Amniotic stem cell (primary cell): ENCODE measurements at regions not wholly inside any gene's neighbourhood (a gene's known extent, or its start where the extent isn't known, plus 50 kb on each side); places are given as distances from the start of the nearest gene placed in this dataset.
"Not testable (repeated sequence)": the region's sequence is repeated elsewhere in the genome, so short reads cannot be mapped to it uniquely, and the experiment has no call there.

Experiments used
- DNase-seq: peaks from one replicate; lab custom pipeline; 2025; lab: John Stamatoyannopoulos, UW

GRCh38 chr18:47407736-47408135 is 156.3 kb upstream of the SKOR2 start:
- DNase-seq: no peak

- no peak for DNase-seq
These were observed 153.4 kb upstream of the SKOR2 start for GRCh38 chr18:47404845-47405244.

- DNase-seq: no peak
These were observed 152.5 kb upstream of the SKOR2 start for GRCh38 chr18:47403949-47404348.

DNA sequence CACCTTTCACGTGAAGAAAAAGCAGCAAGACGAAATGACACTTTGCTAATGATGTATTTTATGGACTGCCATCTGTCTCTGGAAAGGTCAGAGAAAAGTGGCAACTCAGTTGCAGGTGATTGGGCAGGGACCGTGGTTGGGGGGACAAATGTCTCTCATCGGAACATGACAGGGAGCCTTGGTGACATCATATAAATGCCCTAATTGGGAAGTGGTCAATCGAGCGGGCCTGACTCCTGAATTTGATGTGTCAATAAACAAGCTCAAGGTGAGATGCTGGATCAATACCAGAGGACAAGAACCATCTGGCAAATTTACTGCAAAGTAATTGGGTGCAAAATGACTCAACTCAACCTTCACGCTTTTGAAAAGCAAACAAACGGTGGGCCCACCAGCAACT is 151.9 kb upstream of the SKOR2 start:
- no peak for DNase-seq

- DNase-seq: no peak
These were observed 148.0 kb upstream of the SKOR2 start for GRCh38 chr18:47399475-47399874.

DNA sequence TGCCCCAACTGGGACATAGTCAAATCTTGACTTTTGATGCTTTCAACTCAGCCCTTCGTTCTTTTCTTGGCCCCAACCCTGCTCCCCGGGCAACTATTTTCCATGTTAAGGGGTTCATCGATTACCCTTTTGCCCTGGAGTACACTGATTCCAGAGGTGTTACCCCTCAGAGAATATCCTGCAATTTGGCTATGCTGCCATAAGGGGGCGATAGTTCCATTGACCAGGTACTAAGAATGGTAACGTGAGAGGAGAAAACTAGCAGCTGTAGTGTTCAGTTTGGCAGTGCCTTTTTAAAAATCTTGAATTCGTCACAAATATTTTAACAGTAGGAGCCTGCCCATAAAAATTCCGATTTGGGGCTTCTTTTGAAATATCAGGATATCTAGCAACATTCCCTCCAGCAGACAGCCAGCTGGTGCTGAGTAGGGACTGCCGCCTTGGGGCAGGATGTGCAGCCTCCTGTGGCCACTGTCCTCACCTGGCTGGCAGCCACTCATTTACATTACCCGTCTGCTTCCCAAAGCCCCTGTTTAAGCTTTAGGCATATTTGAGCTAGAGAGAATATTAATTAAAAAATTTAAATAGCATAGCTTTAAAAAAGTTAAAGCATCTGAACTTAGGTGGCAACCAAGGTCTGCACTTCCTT is 146.3 kb upstream of the SKOR2 start:
- no peak for DNase-seq

DNA sequence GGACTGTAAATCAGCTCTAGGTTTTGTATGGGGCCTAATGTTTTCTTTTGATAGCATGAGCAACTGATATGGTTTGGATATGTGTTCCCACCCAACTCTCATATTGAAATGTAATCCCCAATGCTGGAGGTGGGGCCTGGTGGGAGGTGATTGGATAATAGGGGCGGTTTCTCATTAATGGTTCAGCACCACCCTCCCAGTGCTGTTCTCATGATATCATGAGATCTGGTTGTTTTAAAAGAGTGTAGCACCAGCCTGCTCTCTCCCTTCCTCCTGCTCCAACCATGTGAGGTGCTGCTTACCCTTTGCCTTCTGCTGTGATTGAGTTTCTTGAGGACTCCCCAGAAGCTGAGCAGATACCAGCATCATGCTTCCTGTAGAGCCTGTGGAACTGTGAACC is 140.2 kb upstream of the SKOR2 start:
- DNase-seq: no peak

- no peak for DNase-seq
These were observed 139.1 kb upstream of the SKOR2 start for GRCh38 chr18:47390410-47391024.

- DNase-seq: no peak
These were observed 137.8 kb upstream of the SKOR2 start for GRCh38 chr18:47389210-47389609.

DNA sequence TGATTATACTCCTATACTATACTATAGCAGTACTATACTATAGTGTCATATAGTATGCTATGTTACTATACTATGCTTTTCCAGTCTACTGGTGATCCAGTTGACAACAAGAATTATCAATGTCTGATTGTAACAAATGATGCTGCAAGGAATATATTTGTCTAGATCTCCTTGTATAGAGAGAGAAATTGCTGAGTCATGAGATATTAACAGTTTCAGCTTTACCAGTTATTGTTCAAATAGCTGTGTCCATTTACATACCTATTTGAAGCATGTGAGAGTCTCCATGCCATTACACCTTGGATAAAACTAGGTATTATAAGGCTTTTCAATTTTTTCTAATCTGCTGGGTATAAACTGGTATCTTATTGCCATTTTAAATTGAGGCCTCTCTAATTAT is 136.4 kb upstream of the SKOR2 start:
- DNase-seq: no peak

GRCh38 chr18:47383729-47384128 is 132.3 kb upstream of the SKOR2 start:
- DNase-seq: no peak

- DNase-seq: no peak
These were observed 130.6 kb upstream of the SKOR2 start for GRCh38 chr18:47381975-47382570.

- DNase-seq: no peak
These were observed 128.7 kb upstream of the SKOR2 start for GRCh38 chr18:47380153-47380552.

DNA sequence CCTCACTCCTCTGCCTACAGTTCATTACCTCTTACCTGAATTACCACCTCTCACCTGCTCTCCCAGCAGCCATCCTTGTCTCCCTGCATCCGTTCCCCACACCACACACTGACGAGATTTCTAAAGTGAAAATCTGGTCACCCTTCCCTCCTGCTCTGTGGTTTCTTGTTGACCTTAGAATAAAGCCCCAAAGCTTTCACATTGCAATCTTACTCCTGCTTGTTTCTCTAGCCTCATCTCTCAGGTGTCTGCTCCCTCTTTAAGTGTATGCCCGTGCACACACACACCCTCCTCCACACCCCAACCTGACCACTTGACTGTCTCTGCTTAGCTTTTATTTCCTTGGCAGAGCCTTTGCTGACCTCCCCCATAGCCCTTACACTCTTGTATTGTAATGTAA is 122.0 kb upstream of the SKOR2 start:
- DNase-seq: no peak

DNA sequence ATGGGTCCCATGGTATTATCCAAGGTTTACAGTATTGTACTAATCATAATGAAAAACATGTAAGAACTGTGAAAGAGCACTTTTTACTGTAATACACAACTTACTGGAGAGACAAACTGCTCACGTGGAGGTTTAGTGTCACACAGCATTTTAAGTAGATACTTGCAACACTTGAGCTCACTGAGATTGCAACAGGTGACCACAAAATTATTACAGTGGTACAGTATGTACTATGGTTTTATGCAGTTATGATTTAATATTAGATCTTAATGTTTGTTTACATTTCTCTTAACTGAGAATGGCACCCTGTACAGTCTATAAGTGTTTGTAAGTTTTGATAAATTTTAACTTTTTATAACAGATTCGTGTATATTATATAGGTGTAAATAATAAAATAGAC is 118.6 kb upstream of the SKOR2 start:
- no peak for DNase-seq

- not testable (repeated sequence) for DNase-seq
These were observed 102.6 kb upstream of the SKOR2 start for GRCh38 chr18:47354061-47354460.

- DNase-seq: no peak
These were observed 94.6 kb upstream of the SKOR2 start for GRCh38 chr18:47346016-47346415.

DNA sequence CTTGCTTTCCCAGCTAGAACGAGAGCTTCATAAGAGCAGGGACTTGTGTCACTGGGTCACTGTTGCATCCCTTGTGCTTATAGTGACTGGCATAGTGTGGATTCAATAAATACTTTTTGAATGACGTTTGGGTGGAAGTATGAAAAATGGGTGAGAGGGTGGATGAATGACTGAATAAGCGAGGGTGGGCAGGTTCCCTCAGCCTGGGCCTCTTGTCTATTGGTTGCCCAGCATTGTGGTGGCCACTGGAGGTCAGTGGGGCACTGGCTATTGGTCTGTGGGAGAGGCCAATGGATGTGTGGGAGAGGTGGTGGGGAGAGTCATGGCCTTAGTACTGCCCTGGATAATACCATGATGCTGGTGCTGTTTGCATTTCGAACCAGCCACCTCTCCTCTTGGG is 93.8 kb upstream of the SKOR2 start:
- DNase-seq: no peak

DNA sequence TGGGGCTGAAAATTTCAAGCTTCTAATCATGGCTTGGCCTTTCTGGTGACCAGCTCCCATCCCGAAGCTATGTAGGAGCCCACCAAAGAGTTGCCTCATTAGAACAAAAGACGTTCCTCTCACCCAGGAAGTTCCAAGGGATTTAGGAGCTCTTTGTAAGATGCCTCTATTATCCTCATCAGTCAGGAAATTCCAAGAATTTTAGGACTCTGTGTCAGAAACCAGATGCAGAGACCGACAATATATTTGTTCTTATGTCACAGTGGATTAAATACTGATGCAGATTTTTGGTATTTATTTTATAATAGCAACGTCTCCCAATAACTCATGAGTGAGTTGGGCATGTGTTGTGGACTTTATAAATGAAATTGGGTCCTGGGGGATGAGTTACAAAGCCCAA is 91.8 kb upstream of the SKOR2 start:
- no peak for DNase-seq

DNA sequence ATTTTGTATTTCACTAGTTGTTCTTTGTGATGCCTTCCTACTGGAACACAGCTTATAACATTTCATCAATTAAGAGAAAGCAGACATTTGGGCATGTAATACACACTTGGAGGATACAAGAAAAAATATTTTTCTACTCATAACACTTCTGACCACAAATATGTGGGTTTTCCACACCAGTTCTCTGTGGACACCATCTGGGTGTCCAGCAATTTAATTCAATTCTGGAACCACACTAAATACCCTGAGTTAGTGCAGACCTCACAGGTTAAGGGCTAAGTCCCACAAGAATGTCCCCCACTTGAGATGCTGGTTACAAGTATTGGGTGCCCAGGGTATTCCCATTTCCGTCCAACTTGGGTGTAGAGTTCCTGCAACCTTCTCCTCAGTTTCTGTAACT is 91.1 kb upstream of the SKOR2 start:
- DNase-seq: no peak

GRCh38 chr18:47341678-47342077 is 90.2 kb upstream of the SKOR2 start:
- DNase-seq: no peak

- DNase-seq: no peak
These were observed 83.5 kb upstream of the SKOR2 start for GRCh38 chr18:47334966-47335365.

GRCh38 chr18:47333926-47334635 is 82.6 kb upstream of the SKOR2 start:
- no peak for DNase-seq
